DND-41 (cell line): ENCODE measurements at regions not wholly inside any gene's neighbourhood (a gene's known extent, or its start where the extent isn't known, plus 50 kb on each side); places are given as distances from the start of the nearest gene placed in this dataset.

Experiments used
- EZH2 ChIP-seq: IDR thresholded peaks from 3 replicates; pipeline ENCODE4 v1.6.1; 2012; ENCODE audit warnings: borderline replicate concordance, low read depth, mild to moderate bottlenecking, moderate library complexity, low read length, inconsistent platforms; ENCODE audit not compliant: severe bottlenecking
- TF ChIP-seq, protein P1 (sequence below): IDR thresholded peaks from 2 replicates; pipeline ENCODE4 v1.5.1; 2012; ENCODE audit warnings: borderline replicate concordance, low read length, moderate library complexity, mild to moderate bottlenecking; ENCODE audit not compliant: poor library complexity, severe bottlenecking; ENCODE audit errors: extremely low read depth

DNA sequence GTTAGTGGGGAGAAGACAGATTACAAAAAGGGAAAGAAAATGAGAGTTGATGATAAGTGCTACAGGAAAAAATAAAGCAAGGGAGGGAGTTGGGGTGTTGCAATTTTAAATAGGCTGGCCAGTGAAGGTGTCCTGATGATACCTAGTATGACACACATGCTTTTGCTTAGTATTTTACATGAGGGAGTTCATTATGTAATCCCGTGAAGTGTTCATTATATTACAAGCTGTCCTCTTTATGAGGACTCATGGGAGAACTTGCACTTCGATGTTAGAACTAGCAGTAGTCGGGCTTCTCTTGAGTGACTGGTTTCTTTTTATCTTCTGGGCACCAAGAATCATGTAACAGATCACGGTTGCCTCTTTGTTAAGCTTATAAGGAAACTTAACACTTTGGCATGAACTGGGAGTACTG is 102.3 kb upstream of the MTPN start:
- TF ChIP-seq, protein P1, sequence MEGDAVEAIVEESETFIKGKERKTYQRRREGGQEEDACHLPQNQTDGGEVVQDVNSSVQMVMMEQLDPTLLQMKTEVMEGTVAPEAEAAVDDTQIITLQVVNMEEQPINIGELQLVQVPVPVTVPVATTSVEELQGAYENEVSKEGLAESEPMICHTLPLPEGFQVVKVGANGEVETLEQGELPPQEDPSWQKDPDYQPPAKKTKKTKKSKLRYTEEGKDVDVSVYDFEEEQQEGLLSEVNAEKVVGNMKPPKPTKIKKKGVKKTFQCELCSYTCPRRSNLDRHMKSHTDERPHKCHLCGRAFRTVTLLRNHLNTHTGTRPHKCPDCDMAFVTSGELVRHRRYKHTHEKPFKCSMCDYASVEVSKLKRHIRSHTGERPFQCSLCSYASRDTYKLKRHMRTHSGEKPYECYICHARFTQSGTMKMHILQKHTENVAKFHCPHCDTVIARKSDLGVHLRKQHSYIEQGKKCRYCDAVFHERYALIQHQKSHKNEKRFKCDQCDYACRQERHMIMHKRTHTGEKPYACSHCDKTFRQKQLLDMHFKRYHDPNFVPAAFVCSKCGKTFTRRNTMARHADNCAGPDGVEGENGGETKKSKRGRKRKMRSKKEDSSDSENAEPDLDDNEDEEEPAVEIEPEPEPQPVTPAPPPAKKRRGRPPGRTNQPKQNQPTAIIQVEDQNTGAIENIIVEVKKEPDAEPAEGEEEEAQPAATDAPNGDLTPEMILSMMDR, result no peak
- TF ChIP-seq EZH2, result no peak
